K562 (cell line): ENCODE measurements at regions not wholly inside any gene's neighbourhood (a gene's known extent, or its start where the extent isn't known, plus 50 kb on each side); places are given as distances from the start of the nearest gene placed in this dataset.

Source experiments
- GABPB1 ChIP-seq: sonication (generic); formaldehyde crosslinking; IDR thresholded peaks from 2 replicates; pipeline ENCODE4 v1.8.0; 2022; ENCODE audit warnings: mild to moderate bottlenecking, missing genetic modification reagents
- ID3 ChIP-seq, 2 experiments: fragments of 250-450 bp in 1 of 2; fragments of 450-650 bp in 1 of 2; sonication (Bioruptor Pico) in 1 of 2; IDR thresholded peaks; 2 replicates each; pipeline versions ENCODE4 v1.6.1 to v1.8.0; 2016 to 2021; ENCODE audit warnings: mild to moderate bottlenecking in 2 of 2, moderate library complexity in 2 of 2, missing compliant biosample characterization in 1 of 2, missing genetic modification characterization in 1 of 2
- IRF2 ChIP-seq: sonication (generic); formaldehyde crosslinking; IDR thresholded peaks from 2 replicates; pipeline ENCODE4 v1.8.1; 2022; ENCODE audit warnings: mild to moderate bottlenecking, missing genetic modification reagents
- JUNB ChIP-seq: fragments of 450-650 bp; formaldehyde crosslinking; conservative IDR thresholded peaks from 2 replicates; pipeline ENCODE4 v1.4.0; 2020; ENCODE audit warnings: mild to moderate bottlenecking
- MITF ChIP-seq: IDR thresholded peaks from 2 replicates; pipeline ENCODE4 v1.6.1; 2014; ENCODE audit warnings: antibody characterized with exemption
- NFIC ChIP-seq: fragments of 450-650 bp; IDR thresholded peaks from 2 replicates; pipeline ENCODE4 v1.6.1; 2017; ENCODE audit warnings: mild to moderate bottlenecking, inconsistent platforms
- NRF1 ChIP-seq, 2 experiments: fragments of 450-650 bp; IDR thresholded peaks in 1 of 2; conservative IDR thresholded peaks in 1 of 2; 2 replicates each; pipeline ENCODE4 v1.6.1; 2014; ENCODE audit warnings: mild to moderate bottlenecking in 2 of 2
- PHTF2 ChIP-seq: fragments of 250-450 bp; sonication (Bioruptor Pico); IDR thresholded peaks from 2 replicates; pipeline ENCODE4 v1.5.0; 2021; ENCODE audit warnings: mild to moderate bottlenecking
- PTRF ChIP-seq: fragments of 450-650 bp; IDR thresholded peaks from 2 replicates; pipeline ENCODE4 v1.6.1; 2016; ENCODE audit warnings: mild to moderate bottlenecking, missing genetic modification characterization, missing compliant biosample characterization
- SMARCB1 ChIP-seq: IDR thresholded peaks from 2 replicates; pipeline ENCODE4 v1.6.1; 2011; ENCODE audit warnings: improper control_type of control experiment, low read depth; ENCODE audit not compliant: insufficient read length
- ZBTB26 ChIP-seq: fragments of 450-650 bp; formaldehyde crosslinking; IDR thresholded peaks from 2 replicates; pipeline ENCODE4 v1.4.0; 2022; ENCODE audit warnings: missing genetic modification characterization
- ZBTB33 ChIP-seq: sonication (generic); formaldehyde crosslinking; IDR thresholded peaks from 2 replicates; pipeline ENCODE4 v1.8.1; 2023; ENCODE audit warnings: mild to moderate bottlenecking, missing genetic modification reagents
- ZC3H4 ChIP-seq: sonication (generic); formaldehyde crosslinking; IDR thresholded peaks from 2 replicates; pipeline ENCODE4 v1.9.0; 2021; ENCODE audit warnings: missing genetic modification reagents, borderline replicate concordance
- ZNF217 ChIP-seq: sonication (generic); formaldehyde crosslinking; IDR thresholded peaks from 2 replicates; pipeline ENCODE4 v1.8.0; 2022; ENCODE audit warnings: mild to moderate bottlenecking, missing genetic modification reagents
- ZNF347 ChIP-seq: fragments of 450-650 bp; formaldehyde crosslinking; IDR thresholded peaks from 2 replicates; pipeline ENCODE4 v1.4.0; 2020; ENCODE audit warnings: low read depth, mild to moderate bottlenecking, moderate library complexity
- ZNF512 ChIP-seq: IDR thresholded peaks from 2 replicates; pipeline ENCODE4 v1.6.1; 2016; ENCODE audit warnings: missing genetic modification characterization, missing compliant biosample characterization
- ZNF707 ChIP-seq: fragments of 250-450 bp; sonication (Bioruptor Pico); conservative IDR thresholded peaks from 2 replicates; pipeline ENCODE4 v1.8.0; 2022; ENCODE audit warnings: inconsistent platforms, mild to moderate bottlenecking, moderate library complexity
- ZNF75A ChIP-seq: fragments of 450-650 bp; formaldehyde crosslinking; IDR thresholded peaks from 2 replicates; pipeline ENCODE4 v1.4.0; 2020; ENCODE audit warnings: mild to moderate bottlenecking
- ZNF79 ChIP-seq: fragments of 250-450 bp; sonication (Bioruptor Pico); IDR thresholded peaks from 2 replicates; pipeline ENCODE4 v1.4.0; 2020; ENCODE audit warnings: low read depth, mild to moderate bottlenecking, moderate library complexity
- ZSCAN29 ChIP-seq: fragments of 450-650 bp; IDR thresholded peaks from 2 replicates; pipeline ENCODE4 v1.6.1; 2017

- TF ChIP-seq NFIC = peak; percentile 96
- no peak for TF ChIP-seq ZNF512 (tag)
- peak; percentile 81 for TF ChIP-seq GABPB1 (CRISPR knock-in tag)
- TF ChIP-seq IRF2 = no peak
- TF ChIP-seq JUNB (CRISPR knock-in tag) = no peak
- TF ChIP-seq MITF = peak; percentile 88
- TF ChIP-seq ZNF347 (CRISPR knock-in tag) = no peak
- no peak for TF ChIP-seq ZSCAN29
- peak; percentile 60 to 67; a peak in 3 of 4 replicates for TF ChIP-seq NRF1 (conservative IDR thresholded peaks at IDR 0.05 in 1 of 2, IDR thresholded peaks at IDR 0.05 in 1 of 2)
- no peak for TF ChIP-seq PHTF2 (CRISPR knock-in tag)
- TF ChIP-seq ZC3H4 (CRISPR knock-in tag) = no peak
- TF ChIP-seq ZBTB33 (CRISPR knock-in tag) = no peak; the same call in 1 of the 2 replicates
- peak; percentile 79 for TF ChIP-seq SMARCB1
- TF ChIP-seq ZBTB26 (CRISPR knock-in tag) = 0 out of 2 replicates have a peak, but pooled peaks have one; percentile 45
- no peak for TF ChIP-seq ZNF217 (CRISPR knock-in tag)
- TF ChIP-seq ID3 (CRISPR knock-in tag; IDR thresholded peaks at IDR 0.05) = no peak
- peak; percentile 81 for TF ChIP-seq ID3 (tag; IDR thresholded peaks at IDR 0.05)
- no peak for TF ChIP-seq PTRF (tag)
- TF ChIP-seq ZNF75A (CRISPR knock-in tag) = no peak
- TF ChIP-seq ZNF79 (CRISPR knock-in tag) = peak; percentile 41; the same call in 1 of the 2 replicates
- TF ChIP-seq ZNF707 (CRISPR knock-in tag) = no peak
Observed at GRCh38 chr1:181152892-181153633, 64.6 kb downstream of the IER5 start (continued).
